HCT116 (cell line): ENCODE measurements at regions not wholly inside any gene's neighbourhood (a gene's known extent, or its start where the extent isn't known, plus 50 kb on each side); places are given as distances from the start of the nearest gene placed in this dataset.

Experiments used
- ATAC-seq: fragments of 200-7000 bp; cut with Tn5 transposase; 2 replicates; pipeline ENCODE4 v1.9.1; 2020; ENCODE audit warnings: mild to moderate bottlenecking, moderate library complexity
- BruUV-seq: library from RNA; stranded (reverse); fragments of 400-500 nt; replicated peaks from 2 replicates; lab custom pipeline; 2021; lab: Mats Ljungman, UMichigan
- CTCF ChIA-PET: fragments of 300-600 bp; sonication (Branson Sonifier 250); formaldehyde crosslinking; loops from one replicate; lab custom pipeline; 2021; ENCODE audit warnings: antibody characterized with exemption; lab: Charles Lee
- POLR2A ChIA-PET: fragments of 300-600, 350-600 bp; sonication (Branson Sonifier 250); formaldehyde crosslinking; loops from one replicate; lab custom pipeline; 2021; ENCODE audit warnings: antibody characterized with exemption; lab: Charles Lee
- RAD21 ChIA-PET, 2 experiments: fragments of 300-600 bp; sonication (Branson Sonifier 250); formaldehyde crosslinking; loops; one replicate each; lab custom pipeline; 2023; ENCODE audit warnings: low total read pairs in 2 of 2; ENCODE audit not compliant: uncharacterized antibody in 2 of 2, unreplicated experiment in 2 of 2, low non-redundant PET in 1 of 2; lab: Charles Lee
- DNase-seq: peaks from one replicate; pipeline ENCODE4 v3.0.0-alpha.2; 2010; ENCODE audit warnings: low read depth, low spot score
- H2AFZ ChIP-seq: fragments of 200-600 bp; shearing (Covaris generic), sonication (generic); 2 replicates; pipeline ENCODE4 v1.6.1; 2017; ENCODE audit warnings: low read depth, mixed run types, mixed read lengths, antibody characterized with exemption, low read length; ENCODE audit not compliant: poor library complexity, severe bottlenecking
- H3K27ac ChIP-seq: 2 replicates; pipeline ENCODE4 v1.5.1; 2012; ENCODE audit warnings: low read depth, low read length
- H3K27me3 ChIP-seq: fragments of 200-600 bp; sonication (generic); 2 replicates; pipeline ENCODE4 v1.6.1; 2016; ENCODE audit warnings: mixed run types, low read length, mixed read lengths; ENCODE audit not compliant: insufficient read depth
- H3K36me3 ChIP-seq, 2 experiments: fragments of 200-500 bp in 1 of 2; fragments of 200-600 bp in 1 of 2; sonication (Bioruptor generic) in 1 of 2; sonication (generic) in 1 of 2; 2 replicates each; pipeline versions ENCODE4 v1.5.1 to v1.6.1; 2014 to 2016; ENCODE audit warnings: low read length in 2 of 2, inconsistent platforms in 1 of 2, mixed read lengths in 1 of 2, mixed run types in 1 of 2; ENCODE audit not compliant: insufficient read depth in 2 of 2, control insufficient read depth in 1 of 2
- H3K4me1 ChIP-seq, 2 experiments: fragments of 200-600 bp in 1 of 2; sonication (generic) in 1 of 2; 2 replicates each; pipeline versions ENCODE4 v1.5.1 to v1.6.1; 2012 to 2017; ENCODE audit warnings: low read length in 2 of 2, inconsistent platforms in 1 of 2, mild to moderate bottlenecking in 1 of 2, mixed read lengths in 1 of 2, mixed run types in 1 of 2, moderate library complexity in 1 of 2; ENCODE audit not compliant: insufficient read depth in 2 of 2, control insufficient read depth in 1 of 2
- H3K4me2 ChIP-seq: fragments of 200-600 bp; sonication (generic); 2 replicates; pipeline ENCODE4 v1.6.1; 2017; ENCODE audit warnings: mixed run types, low read length, mixed read lengths
- H3K4me3 ChIP-seq, 2 experiments: fragments of 200-600 bp in 1 of 2; sonication (generic) in 1 of 2; replicated peaks in 1 of 2; 2 replicates each; pipeline ENCODE4 v1.5.1; 2011 to 2016; ENCODE audit warnings: low read length in 2 of 2, control low read depth in 1 of 2, low read depth in 1 of 2, mild to moderate bottlenecking in 1 of 2, mixed read lengths in 1 of 2, mixed run types in 1 of 2
- H3K79me2 ChIP-seq: fragments of 200-600 bp; sonication (generic); 2 replicates; pipeline ENCODE4 v1.6.1; 2017; ENCODE audit warnings: mild to moderate bottlenecking, mixed run types, low read length, moderate library complexity, mixed read lengths; ENCODE audit not compliant: insufficient read depth
- H3K9ac ChIP-seq: fragments of 200-600 bp; sonication (generic); 2 replicates; pipeline ENCODE4 v1.6.1; 2016; ENCODE audit warnings: low read length, mixed read lengths
- H3K9me2 ChIP-seq: fragments of 200-600 bp; sonication (generic), shearing (Covaris generic); 2 replicates; pipeline ENCODE4 v1.6.1; 2017; ENCODE audit warnings: mixed run types, mild to moderate bottlenecking, moderate library complexity; ENCODE audit not compliant: insufficient read depth
- H3K9me3 ChIP-seq, 2 experiments: fragments of 200-500 bp in 1 of 2; fragments of 200-600 bp in 1 of 2; sonication (Bioruptor generic) in 1 of 2; sonication (generic) in 1 of 2; 2 replicates each; pipeline ENCODE4 v1.6.1; 2014 to 2017; ENCODE audit warnings: low read length in 2 of 2, mixed read lengths in 2 of 2, inconsistent platforms in 1 of 2, low read depth in 1 of 2, mild to moderate bottlenecking in 1 of 2, mixed run types in 1 of 2, moderate library complexity in 1 of 2; ENCODE audit not compliant: control insufficient read depth in 1 of 2, insufficient read depth in 1 of 2
- H4K20me1 ChIP-seq: fragments of 200-600 bp; sonication (generic), shearing (Covaris generic); 2 replicates; pipeline ENCODE4 v1.6.1; 2017; ENCODE audit warnings: mixed run types, mild to moderate bottlenecking, moderate library complexity; ENCODE audit not compliant: insufficient read depth
- CEBPB ChIP-seq: IDR thresholded peaks from 2 replicates; pipeline ENCODE4 v1.6.1; 2012; ENCODE audit warnings: low read depth
- EGR1 ChIP-seq: IDR thresholded peaks from 2 replicates; pipeline ENCODE4 v1.6.1; 2012; ENCODE audit warnings: low read depth
- ELF1 ChIP-seq: IDR thresholded peaks from 2 replicates; pipeline ENCODE4 v1.6.1; 2012; ENCODE audit warnings: low read depth, borderline replicate concordance
- EZH2 ChIP-seq: fragments of 200-600 bp; sonication (generic); IDR thresholded peaks from 2 replicates; pipeline ENCODE4 v1.6.1; 2017; ENCODE audit warnings: antibody characterized with exemption, mixed run types
- FOSL1 ChIP-seq: IDR thresholded peaks from 2 replicates; pipeline ENCODE4 v1.6.1; 2012; ENCODE audit warnings: low read depth
- JUND ChIP-seq: IDR thresholded peaks from 2 replicates; pipeline ENCODE4 v1.6.1; 2012
- POLR2A ChIP-seq: IDR thresholded peaks from 2 replicates; pipeline ENCODE4 v1.7.0; 2011; ENCODE audit warnings: borderline replicate concordance; ENCODE audit not compliant: insufficient read depth, insufficient read length; ENCODE audit errors: extremely low read depth
- POLR2AphosphoS5 ChIP-seq: IDR thresholded peaks from 2 replicates; pipeline ENCODE4 v1.6.1; 2011; ENCODE audit warnings: mild to moderate bottlenecking, low read depth, low read length, moderate library complexity
- RAD21 ChIP-seq: IDR thresholded peaks from 2 replicates; pipeline ENCODE4 v1.6.1; 2012; ENCODE audit warnings: low read depth, mild to moderate bottlenecking
- SRF ChIP-seq: IDR thresholded peaks from 2 replicates; pipeline ENCODE4 v1.6.1; 2012; ENCODE audit warnings: low read depth
- TCF7L2 ChIP-seq: IDR thresholded peaks from 2 replicates; pipeline ENCODE4 v1.7.0; 2011; ENCODE audit warnings: borderline replicate concordance, inconsistent platforms; ENCODE audit not compliant: insufficient read depth, insufficient read length; ENCODE audit errors: extremely low read depth
- ZFX ChIP-seq: fragments of 450-650 bp; IDR thresholded peaks from 2 replicates; pipeline ENCODE4 v1.6.1; 2017
- intact Hi-C: fragments of 100-400 bp; cut with micrococcal nuclease; formaldehyde crosslinking; loops from 2 replicates; pipeline ENCODE4 v1.10.0; 2022
- TF ChIP-seq, protein P1 (sequence below): IDR thresholded peaks from 2 replicates; pipeline ENCODE4 v1.6.1; 2011; ENCODE audit warnings: mild to moderate bottlenecking, low read length, moderate library complexity; ENCODE audit not compliant: insufficient replicate concordance; ENCODE audit errors: extremely low read depth
- TF ChIP-seq, protein P2 (sequence below): IDR thresholded peaks from 2 replicates; pipeline ENCODE4 v1.6.1; 2012

DNA sequence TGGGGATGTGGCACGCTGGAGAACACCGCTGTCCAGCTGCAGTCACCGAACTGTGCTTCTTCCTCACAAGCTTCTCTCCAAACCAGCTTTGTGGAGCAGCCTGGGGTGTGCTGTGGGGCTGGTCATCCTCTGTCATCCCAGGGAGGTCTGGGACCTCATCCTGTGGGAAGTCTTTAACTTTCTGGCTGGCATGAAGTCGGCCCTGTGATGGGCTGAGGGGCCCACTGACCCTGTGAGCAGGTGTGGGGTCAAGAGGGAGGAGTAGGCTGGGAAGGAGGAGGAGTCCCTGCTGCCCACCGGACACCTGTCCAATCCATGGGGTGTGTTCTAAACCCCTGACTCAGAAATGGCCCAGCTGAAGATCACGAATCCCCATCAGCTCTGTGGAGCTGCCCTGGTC, 136.2 kb upstream of the SHH start:
- H3K9me2 ChIP-seq = no peaks in the 10 kb centered on the region
- ChIA-PET CTCF (interaction anchor here (1.2 kb wide), 1 partner anchor 13 kb away, joined by 3 read pairs; no protein-coding TSS in a partner anchor), RAD21 (no interaction called here), POLR2A (interaction anchor here (1.3 kb wide), 1 partner anchor 14 kb away, joined by 5 read pairs; no protein-coding TSS in a partner anchor)
- no peaks in the 10 kb centered on the region for H3K9me3 ChIP-seq
- H3K4me2 ChIP-seq = no peak overlapping the region
- no peaks in the 10 kb centered on the region for H4K20me1 ChIP-seq
- H3K9ac ChIP-seq = no peak overlapping the region
- intact Hi-C loops = no loop called here
- H2AFZ ChIP-seq = no peak overlapping the region
- peaks cover 37 to 64% of the 10 kb centered on the region in 2 experiments for H3K4me1 ChIP-seq
- BruUV-seq = no TSS peak
- no peak for TF ChIP-seq CEBPB
- TF ChIP-seq, all 23 proteins: peak for 0
- ATAC-seq (no peak), DNase-seq (no peak)
- H3K27ac ChIP-seq = no peak overlapping the region
- no peaks in the 10 kb centered on the region for H3K27me3 ChIP-seq
- no peaks in the 10 kb centered on the region for H3K36me3 ChIP-seq
- H3K79me2 ChIP-seq = no peaks in the 10 kb centered on the region
- H3K4me3 ChIP-seq = no peak overlapping the region

DNA sequence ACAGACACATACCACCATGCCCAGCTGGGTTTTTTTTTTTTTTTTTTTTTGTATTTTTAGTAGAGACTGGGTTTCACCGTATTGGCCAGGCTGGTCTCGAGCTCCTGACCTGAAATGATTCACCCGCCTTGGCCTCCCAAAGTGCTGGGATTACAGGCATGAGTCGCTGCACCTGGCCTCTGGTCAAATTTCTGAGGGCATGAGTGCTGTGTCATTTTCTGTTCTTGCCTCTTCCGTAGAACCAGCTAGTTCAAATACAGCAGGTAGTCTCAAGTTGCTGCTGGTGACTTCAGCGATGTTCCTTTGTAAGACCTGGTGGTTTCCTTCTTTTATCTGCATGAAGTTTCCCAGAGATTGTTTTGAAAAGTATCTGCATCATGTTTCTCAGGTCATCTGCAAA, 134.8 kb upstream of the SHH start:
- Histone ChIP-seq H3K9me3 (no peaks in the 10 kb centered on the region), H3K36me3 (no peaks in the 10 kb centered on the region), H3K27ac (no peak overlapping the region), H3K27me3 (no peaks in the 10 kb centered on the region), H4K20me1 (no peaks in the 10 kb centered on the region), H3K9me2 (no peaks in the 10 kb centered on the region), H3K79me2 (no peaks in the 10 kb centered on the region), H3K9ac (no peak overlapping the region), H3K4me1 (peaks cover 24 to 50% of the 10 kb centered on the region in 2 experiments)
- DNase-seq = no peak
- RAD21 ChIA-PET = interaction anchor here in 1 of 2 experiments (0.7 kb wide), 1 partner anchor 14 kb away, joined by 3 read pairs; no protein-coding TSS in a partner anchor
- POLR2A ChIA-PET = no interaction called here
- TF ChIP-seq, protein P1, sequence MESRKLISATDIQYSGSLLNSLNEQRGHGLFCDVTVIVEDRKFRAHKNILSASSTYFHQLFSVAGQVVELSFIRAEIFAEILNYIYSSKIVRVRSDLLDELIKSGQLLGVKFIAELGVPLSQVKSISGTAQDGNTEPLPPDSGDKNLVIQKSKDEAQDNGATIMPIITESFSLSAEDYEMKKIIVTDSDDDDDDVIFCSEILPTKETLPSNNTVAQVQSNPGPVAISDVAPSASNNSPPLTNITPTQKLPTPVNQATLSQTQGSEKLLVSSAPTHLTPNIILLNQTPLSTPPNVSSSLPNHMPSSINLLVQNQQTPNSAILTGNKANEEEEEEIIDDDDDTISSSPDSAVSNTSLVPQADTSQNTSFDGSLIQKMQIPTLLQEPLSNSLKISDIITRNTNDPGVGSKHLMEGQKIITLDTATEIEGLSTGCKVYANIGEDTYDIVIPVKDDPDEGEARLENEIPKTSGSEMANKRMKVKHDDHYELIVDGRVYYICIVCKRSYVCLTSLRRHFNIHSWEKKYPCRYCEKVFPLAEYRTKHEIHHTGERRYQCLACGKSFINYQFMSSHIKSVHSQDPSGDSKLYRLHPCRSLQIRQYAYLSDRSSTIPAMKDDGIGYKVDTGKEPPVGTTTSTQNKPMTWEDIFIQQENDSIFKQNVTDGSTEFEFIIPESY = no peak
- TF ChIP-seq TCF7L2 = no peak
- TF ChIP-seq FOSL1 = no peak
- TF ChIP-seq POLR2A = no peak
- no peak for TF ChIP-seq EZH2
- TF ChIP-seq RAD21 = no peak
- no peak for TF ChIP-seq ELF1
- TF ChIP-seq, protein P2, sequence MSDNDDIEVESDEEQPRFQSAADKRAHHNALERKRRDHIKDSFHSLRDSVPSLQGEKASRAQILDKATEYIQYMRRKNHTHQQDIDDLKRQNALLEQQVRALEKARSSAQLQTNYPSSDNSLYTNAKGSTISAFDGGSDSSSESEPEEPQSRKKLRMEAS = no peak
- TF ChIP-seq SRF = no peak
- no peak for TF ChIP-seq EGR1
- no peak for TF ChIP-seq JUND
- TF ChIP-seq ZFX = no peak
- TF ChIP-seq POLR2AphosphoS5 = no peak
- TF ChIP-seq, all 23 proteins: peak for 0
- intact Hi-C loops = no loop called here
- peak overlapping the region; percentile 77 for H2AFZ ChIP-seq
- H3K4me2 ChIP-seq = peak overlapping the region; percentile 35
- no peak for ATAC-seq
- no TSS peak for BruUV-seq
- H3K4me3 ChIP-seq = no peak overlapping the region
- CTCF ChIA-PET = no interaction called here
